ENCODE measurements at regions not wholly inside any gene's neighbourhood (a gene's known extent, or its start where the extent isn't known, plus 50 kb on each side); places are given as distances from the start of the nearest gene placed in this dataset.

DNA sequence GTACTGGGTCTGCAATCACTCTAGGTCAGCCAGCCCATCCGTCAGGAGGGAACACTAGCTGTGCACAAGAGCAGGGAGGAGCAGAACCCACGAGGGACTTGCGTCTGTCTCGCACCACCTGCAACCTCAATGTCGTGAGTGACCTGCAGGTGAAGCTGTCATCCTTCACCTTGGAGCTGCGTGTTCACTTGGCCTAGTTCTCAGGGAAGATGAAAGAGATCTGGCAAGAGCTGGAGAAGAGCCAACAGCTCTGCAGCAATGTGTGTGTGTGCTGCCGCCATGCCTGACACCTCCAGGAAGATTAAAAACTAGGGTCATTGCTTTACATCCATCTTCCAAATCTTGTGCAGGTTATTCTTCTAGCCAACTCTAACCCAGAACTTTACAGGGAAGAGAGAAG, 117.6 kb upstream of the MRI1 start:
- no peak for TF ChIP-seq EZH2 (IDR thresholded peaks at IDR 0.05; ENCODE audit: borderline replicate concordance, low read depth, low read length, poor library complexity, severe bottlenecking)
- no peak for TF ChIP-seq CTCF (conservative IDR thresholded peaks at IDR 0.05; ENCODE audit: low read depth, low read length)
- H3K4me3 ChIP-seq (ENCODE audit: low read depth, low read length, poor library complexity, severe bottlenecking): no peak overlapping the region
- CTCF ChIA-PET: no interaction called here
- no peak for DNase-seq (ENCODE audit: low spot score)
- no peaks in the 10 kb centered on the region for H3K27me3 ChIP-seq (replicated peaks; ENCODE audit: insufficient read depth, low read depth, low read length, poor library complexity)
- intact Hi-C loops (cut with micrococcal nuclease; ENCODE audit: unreplicated experiment): no loop called here
- POLR2A ChIA-PET (ENCODE audit: low non-redundant PET): no interaction called here
- no TSS peak for BruUV-seq (replicated peaks)
- no peaks in the 10 kb centered on the region for H3K36me3 ChIP-seq (ENCODE audit: insufficient read depth, low read length, poor library complexity, severe bottlenecking)
- no peaks in the 10 kb centered on the region for H3K9me3 ChIP-seq (ENCODE audit: low read depth, low read length, poor library complexity, severe bottlenecking)
- no peaks in the 10 kb centered on the region for H3K4me1 ChIP-seq (ENCODE audit: insufficient read depth, low read length, poor library complexity, severe bottlenecking)
- no peak overlapping the region for H3K27ac ChIP-seq (ENCODE audit: low read depth, low read length, poor library complexity, severe bottlenecking)

DNA sequence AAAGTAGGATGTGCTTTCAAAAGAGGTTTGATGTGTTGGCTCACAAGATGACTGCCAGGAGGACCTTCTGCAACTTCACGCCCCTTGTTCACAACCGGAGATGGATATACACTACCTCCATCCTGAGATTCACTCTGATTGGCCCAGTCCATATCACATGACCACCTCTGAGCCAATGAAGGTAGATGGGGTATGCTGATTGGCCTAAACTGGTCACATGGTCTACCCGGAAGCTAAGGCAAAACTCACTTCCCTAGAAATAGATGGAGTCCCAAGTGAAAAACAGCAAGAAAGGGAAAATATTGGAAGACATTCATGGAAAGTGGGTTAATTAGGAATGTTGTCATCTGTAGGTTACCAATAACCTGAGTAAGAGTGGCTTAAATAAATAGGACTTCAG, 119.7 kb upstream of the MRI1 start:
- CTCF ChIA-PET: no interaction called here
- Histone ChIP-seq H3K27ac (ENCODE audit: low read depth, low read length, poor library complexity, severe bottlenecking) (no peak overlapping the region), H3K36me3 (ENCODE audit: insufficient read depth, low read length, poor library complexity, severe bottlenecking) (no peaks in the 10 kb centered on the region), H3K4me1 (ENCODE audit: insufficient read depth, low read length, poor library complexity, severe bottlenecking) (no peaks in the 10 kb centered on the region), H3K4me3 (ENCODE audit: low read depth, low read length, poor library complexity, severe bottlenecking) (no peak overlapping the region), H3K9me3 (ENCODE audit: low read depth, low read length, poor library complexity, severe bottlenecking) (no peaks in the 10 kb centered on the region), H3K27me3 (replicated peaks; ENCODE audit: insufficient read depth, low read depth, low read length, poor library complexity) (no peaks in the 10 kb centered on the region)
- BruUV-seq (replicated peaks): no TSS peak
- DNase-seq (ENCODE audit: low spot score): no peak
- intact Hi-C loops (cut with micrococcal nuclease; ENCODE audit: unreplicated experiment): no loop called here
- TF ChIP-seq CTCF (conservative IDR thresholded peaks at IDR 0.05; ENCODE audit: low read depth, low read length): no peak
- no peak for TF ChIP-seq EZH2 (IDR thresholded peaks at IDR 0.05; ENCODE audit: borderline replicate concordance, low read depth, low read length, poor library complexity, severe bottlenecking)
- POLR2A ChIA-PET (ENCODE audit: low non-redundant PET): no interaction called here

DNA sequence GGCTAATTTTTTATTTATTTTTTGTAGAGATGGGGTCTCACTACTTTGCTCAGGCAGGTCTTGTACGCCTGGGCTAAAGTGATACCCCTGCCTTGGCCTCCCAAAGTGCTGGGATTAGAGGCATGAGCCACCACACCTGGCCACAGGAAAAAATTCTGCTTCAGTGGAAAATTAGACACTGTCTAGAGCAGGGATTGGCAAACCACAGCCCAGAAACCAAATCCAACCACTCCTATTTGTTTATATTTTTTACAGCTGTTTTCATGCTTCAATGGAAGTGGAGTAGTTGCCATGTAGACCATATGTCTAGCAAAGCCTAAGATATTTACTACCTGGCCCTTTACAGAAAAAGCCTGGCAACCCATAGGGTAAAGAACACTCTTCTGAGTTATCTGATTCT, 123.7 kb upstream of the MRI1 start:
- TF ChIP-seq CTCF (conservative IDR thresholded peaks at IDR 0.05; ENCODE audit: low read depth, low read length) (no peak), EZH2 (IDR thresholded peaks at IDR 0.05; ENCODE audit: borderline replicate concordance, low read depth, low read length, poor library complexity, severe bottlenecking) (no peak)
- Histone ChIP-seq H3K9me3 (ENCODE audit: low read depth, low read length, poor library complexity, severe bottlenecking) (no peaks in the 10 kb centered on the region), H3K27me3 (replicated peaks; ENCODE audit: insufficient read depth, low read depth, low read length, poor library complexity) (no peaks in the 10 kb centered on the region), H3K36me3 (ENCODE audit: insufficient read depth, low read length, poor library complexity, severe bottlenecking) (no peaks in the 10 kb centered on the region), H3K4me3 (ENCODE audit: low read depth, low read length, poor library complexity, severe bottlenecking) (no peak overlapping the region), H3K4me1 (ENCODE audit: insufficient read depth, low read length, poor library complexity, severe bottlenecking) (no peaks in the 10 kb centered on the region), H3K27ac (ENCODE audit: low read depth, low read length, poor library complexity, severe bottlenecking) (no peak overlapping the region)
- BruUV-seq (replicated peaks): no TSS peak
- no peak for DNase-seq (ENCODE audit: low spot score)
- intact Hi-C loops (cut with micrococcal nuclease; ENCODE audit: unreplicated experiment): no loop called here
- ChIA-PET POLR2A (ENCODE audit: low non-redundant PET) (no interaction called here), CTCF (no interaction called here)
